Activated CD4-positive, alpha-beta memory T cell treated with anti-CD3 and anti-CD28 coated beads for 36 hours (primary cell): ENCODE measurements at regions not wholly inside any gene's neighbourhood (a gene's known extent, or its start where the extent isn't known, plus 50 kb on each side); places are given as distances from the start of the nearest gene placed in this dataset.

Source experiments
- CTCF ChIA-PET: fragments of 350-600 bp; sonication (Branson Sonifier 250); formaldehyde crosslinking; loops from one replicate; lab custom pipeline; 2021; ENCODE audit warnings: antibody characterized with exemption, inconsistent platforms; lab: Charles Lee
- POLR2A ChIA-PET: fragments of 350-600 bp; sonication (Branson Sonifier 250); formaldehyde crosslinking; loops from one replicate; lab custom pipeline; 2021; ENCODE audit warnings: antibody characterized with exemption; lab: Charles Lee
- DNase-seq: peaks from one replicate; pipeline ENCODE4 v3.0.0-alpha.2; 2020
- H3K27ac Mint-ChIP-seq: one replicate; pipeline ENCODE4 v1.8.0; 2021; ENCODE audit warnings: mixed read lengths
- H3K27me3 Mint-ChIP-seq: one replicate; pipeline ENCODE4 v1.8.0; 2021; ENCODE audit warnings: mixed read lengths
- H3K36me3 Mint-ChIP-seq: one replicate; pipeline ENCODE4 v1.8.0; 2021; ENCODE audit warnings: mixed read lengths
- H3K4me1 Mint-ChIP-seq: one replicate; pipeline ENCODE4 v1.8.0; 2021; ENCODE audit warnings: low read depth, mixed read lengths
- H3K4me3 Mint-ChIP-seq: one replicate; pipeline ENCODE4 v1.8.0; 2021; ENCODE audit warnings: mild to moderate bottlenecking, mixed read lengths
- H3K9me3 Mint-ChIP-seq: one replicate; pipeline ENCODE4 v1.8.0; 2021; ENCODE audit warnings: mixed read lengths
- intact Hi-C: fragments of 100-400 bp; cut with micrococcal nuclease; formaldehyde crosslinking; loops from one replicate; pipeline ENCODE4 v1.15.1; 2023

DNA sequence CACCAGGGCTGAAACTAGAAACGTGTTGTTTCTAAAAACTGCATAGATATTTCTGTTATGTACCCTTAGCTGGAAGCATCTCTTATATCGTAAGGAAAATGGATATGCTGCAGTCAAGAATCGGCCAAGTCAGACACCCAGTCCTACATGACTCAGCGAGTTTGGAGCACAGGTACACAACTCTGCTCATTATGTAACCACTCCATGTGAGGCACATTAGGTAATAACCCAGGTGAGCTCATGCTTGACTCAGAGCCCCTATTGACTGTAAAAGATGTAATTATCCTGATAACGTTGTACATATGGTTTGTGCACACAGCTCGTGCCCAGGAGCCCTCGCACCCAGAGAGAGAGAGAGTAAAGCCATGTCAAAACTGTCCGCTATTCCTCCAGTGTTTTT lies 593.7 kb upstream of the ACO1 start:
- no peaks in the 10 kb centered on the region for H3K27me3 Mint-ChIP-seq
- DNase-seq = no peak
- H3K36me3 Mint-ChIP-seq = no peaks in the 10 kb centered on the region
- H3K9me3 Mint-ChIP-seq = peaks cover 2% of the 10 kb centered on the region
- peaks cover 2% of the 10 kb centered on the region for H3K4me1 Mint-ChIP-seq
- intact Hi-C loops = no loop called here
- ChIA-PET POLR2A (no interaction called here), CTCF (no interaction called here)
- no peak overlapping the region for H3K27ac Mint-ChIP-seq
- H3K4me3 Mint-ChIP-seq = no peak overlapping the region

DNA sequence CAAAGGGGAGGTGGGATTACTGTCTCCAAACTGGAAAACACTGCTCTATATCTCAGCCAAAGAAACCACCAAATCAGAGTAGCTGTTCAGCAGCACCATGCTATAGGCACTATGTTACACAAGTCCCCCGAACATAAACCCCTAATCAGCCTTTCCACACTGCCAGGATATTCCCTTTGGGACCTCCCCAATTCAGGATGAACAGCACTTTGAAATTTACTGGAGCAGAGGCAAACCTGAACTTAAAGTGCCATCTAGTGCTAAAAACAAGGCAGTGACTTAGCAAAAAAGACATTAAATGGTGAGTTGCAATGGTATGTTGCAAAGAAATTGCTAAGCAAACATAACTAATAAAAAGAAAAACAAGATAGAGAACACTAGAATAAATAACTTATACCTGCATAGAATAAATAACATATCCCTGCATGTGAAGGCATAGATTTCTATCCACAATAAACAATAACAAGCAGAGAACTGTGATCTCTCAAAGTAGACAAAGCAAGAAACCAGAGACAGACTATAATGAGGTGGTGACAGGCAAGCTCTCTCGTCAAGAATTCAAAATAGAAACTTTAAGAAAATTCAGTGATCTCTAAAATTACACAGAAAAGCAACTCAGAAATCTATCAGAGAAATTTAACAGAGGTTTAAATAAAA lies 584.4 kb upstream of the ACO1 start:
- intact Hi-C loops = loop anchor here (1.0 to 10.0 kb wide), 2 partner anchors 545 to 680 kb away; no protein-coding TSS in a partner anchor
- CTCF ChIA-PET = interaction anchor here (1.0 to 1.6 kb wide), 2 partner anchors 12 to 681 kb away, joined by 3 to 12 read pairs; no protein-coding TSS in a partner anchor
- no peak for DNase-seq
- Mint-ChIP-seq H3K4me1 (peaks cover 14% of the 10 kb centered on the region), H3K9me3 (no peaks in the 10 kb centered on the region), H3K4me3 (no peak overlapping the region), H3K36me3 (no peaks in the 10 kb centered on the region), H3K27me3 (no peaks in the 10 kb centered on the region), H3K27ac (no peak overlapping the region)
- POLR2A ChIA-PET = no interaction called here

- H3K27me3 Mint-ChIP-seq = peaks cover 19% of the 10 kb centered on the region
- intact Hi-C loops = loop anchor here (10.0 kb wide), 1 partner anchor 537 kb away; no protein-coding TSS in a partner anchor
- no peaks in the 10 kb centered on the region for H3K36me3 Mint-ChIP-seq
- H3K4me3 Mint-ChIP-seq = no peak overlapping the region
- H3K4me1 Mint-ChIP-seq = no peaks in the 10 kb centered on the region
- no peak for DNase-seq
- CTCF ChIA-PET = no interaction called here
- H3K27ac Mint-ChIP-seq = no peak overlapping the region
- H3K9me3 Mint-ChIP-seq = no peaks in the 10 kb centered on the region
- POLR2A ChIA-PET = no interaction called here
Observed at GRCh38 chr9:31807574-31808256, 576.7 kb upstream of the ACO1 start.

DNA sequence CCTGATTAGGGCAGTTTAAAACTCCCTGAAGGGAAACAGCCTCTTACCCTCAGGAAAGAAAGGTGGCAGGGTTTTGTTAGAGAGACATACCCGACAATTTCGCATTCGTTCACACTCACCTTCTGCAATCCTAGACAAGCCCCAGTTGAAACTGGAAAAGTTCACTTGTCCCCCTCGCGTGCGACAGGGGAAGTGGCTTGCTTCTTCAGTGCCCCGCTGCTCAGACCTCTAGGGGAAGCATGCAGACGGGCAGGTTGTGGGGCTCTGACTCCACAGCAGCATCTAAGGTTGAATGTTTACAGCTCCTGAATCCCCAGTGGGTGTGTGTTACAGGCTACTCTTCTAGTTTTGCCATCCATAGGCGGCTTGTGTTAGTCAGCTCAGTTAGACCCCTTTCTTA lies 575.7 kb upstream of the ACO1 start:
- POLR2A ChIA-PET = no interaction called here
- intact Hi-C loops = loop anchor here (10.0 kb wide), 1 partner anchor 536 kb away; no protein-coding TSS in a partner anchor
- CTCF ChIA-PET = no interaction called here
- DNase-seq = no peak
- peaks cover 19% of the 10 kb centered on the region for H3K27me3 Mint-ChIP-seq
- no peaks in the 10 kb centered on the region for H3K9me3 Mint-ChIP-seq
- no peaks in the 10 kb centered on the region for H3K36me3 Mint-ChIP-seq
- no peak overlapping the region for H3K27ac Mint-ChIP-seq
- H3K4me1 Mint-ChIP-seq = no peaks in the 10 kb centered on the region
- no peak overlapping the region for H3K4me3 Mint-ChIP-seq

DNA sequence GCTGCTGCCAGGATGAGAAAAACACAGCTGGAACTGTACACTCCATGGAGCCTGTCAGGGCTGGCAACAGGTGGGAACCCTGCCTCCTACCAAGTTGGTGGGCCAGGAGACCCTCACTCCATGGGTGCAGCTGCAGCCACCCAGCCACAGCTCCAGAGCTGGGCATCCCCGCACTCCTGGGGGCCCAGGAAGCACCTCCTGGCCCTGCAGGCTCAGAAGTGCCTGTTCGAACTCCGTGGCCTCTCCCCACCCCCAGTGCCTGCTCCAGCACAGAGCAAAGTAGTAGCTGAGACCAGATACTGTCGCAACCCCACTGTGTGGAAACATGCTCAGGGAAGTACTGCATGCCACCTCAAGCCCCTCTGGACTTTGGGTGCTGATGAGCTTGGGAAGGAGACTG lies 564.0 kb upstream of the ACO1 start:
- Mint-ChIP-seq H3K27me3 (peaks cover 6% of the 10 kb centered on the region), H3K36me3 (no peaks in the 10 kb centered on the region), H3K9me3 (no peaks in the 10 kb centered on the region), H3K4me1 (no peaks in the 10 kb centered on the region), H3K27ac (no peak overlapping the region), H3K4me3 (no peak overlapping the region)
- CTCF ChIA-PET = no interaction called here
- intact Hi-C loops = no loop called here
- DNase-seq = no peak
- POLR2A ChIA-PET = no interaction called here

- H3K36me3 Mint-ChIP-seq = no peaks in the 10 kb centered on the region
- H3K9me3 Mint-ChIP-seq = no peaks in the 10 kb centered on the region
- no peak for DNase-seq
- intact Hi-C loops = no loop called here
- H3K4me1 Mint-ChIP-seq = no peaks in the 10 kb centered on the region
- ChIA-PET POLR2A (no interaction called here), CTCF (no interaction called here)
- no peak overlapping the region for H3K4me3 Mint-ChIP-seq
- H3K27me3 Mint-ChIP-seq = peaks cover 6% of the 10 kb centered on the region
- H3K27ac Mint-ChIP-seq = no peak overlapping the region
Observed at GRCh38 chr9:31821583-31821982, 562.9 kb upstream of the ACO1 start.

GRCh38 chr9:31823365-31823764 lies 561.1 kb upstream of the ACO1 start:
- intact Hi-C loops = no loop called here
- Mint-ChIP-seq H3K27ac (no peak overlapping the region), H3K36me3 (no peaks in the 10 kb centered on the region), H3K4me1 (no peaks in the 10 kb centered on the region), H3K4me3 (no peak overlapping the region), H3K27me3 (peaks cover 6% of the 10 kb centered on the region), H3K9me3 (no peaks in the 10 kb centered on the region)
- CTCF ChIA-PET = no interaction called here
- POLR2A ChIA-PET = no interaction called here
- no peak for DNase-seq

GRCh38 chr9:31824860-31825259 lies 559.6 kb upstream of the ACO1 start:
- H3K27me3 Mint-ChIP-seq = peaks cover 6% of the 10 kb centered on the region
- intact Hi-C loops = no loop called here
- H3K4me3 Mint-ChIP-seq = no peak overlapping the region
- ChIA-PET CTCF (no interaction called here), POLR2A (no interaction called here)
- no peak for DNase-seq
- no peak overlapping the region for H3K27ac Mint-ChIP-seq
- H3K36me3 Mint-ChIP-seq = no peaks in the 10 kb centered on the region
- no peaks in the 10 kb centered on the region for H3K4me1 Mint-ChIP-seq
- no peaks in the 10 kb centered on the region for H3K9me3 Mint-ChIP-seq

DNA sequence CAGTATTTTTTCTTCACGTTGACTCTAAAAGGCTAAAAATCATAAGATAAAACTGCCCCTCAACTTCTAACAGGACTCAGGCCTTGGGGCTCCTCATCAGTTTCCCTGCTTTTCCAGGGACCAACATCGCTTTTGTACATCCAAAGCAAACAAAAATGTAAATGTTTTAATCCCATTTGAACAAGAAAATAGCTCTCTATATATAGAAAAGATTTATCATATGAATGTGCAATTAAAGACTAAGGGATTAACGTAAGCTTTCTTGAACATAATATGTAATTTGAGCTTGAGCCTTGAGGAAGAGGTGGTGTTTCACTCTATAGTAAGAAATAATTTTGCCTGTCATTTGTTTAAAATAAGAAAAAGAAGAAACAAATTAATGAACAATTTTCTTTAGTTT lies 547.2 kb upstream of the ACO1 start:
- no peak for DNase-seq
- CTCF ChIA-PET = no interaction called here
- intact Hi-C loops = no loop called here
- H3K4me1 Mint-ChIP-seq = no peaks in the 10 kb centered on the region
- no peaks in the 10 kb centered on the region for H3K36me3 Mint-ChIP-seq
- no peak overlapping the region for H3K27ac Mint-ChIP-seq
- no peaks in the 10 kb centered on the region for H3K9me3 Mint-ChIP-seq
- no peaks in the 10 kb centered on the region for H3K27me3 Mint-ChIP-seq
- H3K4me3 Mint-ChIP-seq = no peak overlapping the region
- POLR2A ChIA-PET = no interaction called here

DNA sequence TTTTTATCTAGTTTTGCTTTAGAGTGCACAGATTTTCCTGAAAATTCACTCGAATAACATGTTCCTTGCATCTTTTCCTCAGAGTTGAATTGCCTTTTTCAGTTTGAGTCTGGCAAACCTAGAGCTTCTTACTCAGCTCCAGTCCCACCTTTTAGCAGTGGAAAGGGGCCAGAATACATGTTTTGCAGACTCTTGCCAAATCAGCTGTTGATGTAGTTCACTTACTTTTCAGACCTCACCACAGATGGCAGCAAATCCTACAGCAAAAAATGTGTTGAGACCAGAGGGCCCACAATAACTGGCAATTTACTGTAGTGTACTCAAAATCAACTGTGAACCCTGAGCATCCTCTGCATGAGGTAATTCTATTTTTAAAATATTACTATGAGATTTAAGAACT lies 545.2 kb upstream of the ACO1 start:
- H3K9me3 Mint-ChIP-seq = no peaks in the 10 kb centered on the region

DNA sequence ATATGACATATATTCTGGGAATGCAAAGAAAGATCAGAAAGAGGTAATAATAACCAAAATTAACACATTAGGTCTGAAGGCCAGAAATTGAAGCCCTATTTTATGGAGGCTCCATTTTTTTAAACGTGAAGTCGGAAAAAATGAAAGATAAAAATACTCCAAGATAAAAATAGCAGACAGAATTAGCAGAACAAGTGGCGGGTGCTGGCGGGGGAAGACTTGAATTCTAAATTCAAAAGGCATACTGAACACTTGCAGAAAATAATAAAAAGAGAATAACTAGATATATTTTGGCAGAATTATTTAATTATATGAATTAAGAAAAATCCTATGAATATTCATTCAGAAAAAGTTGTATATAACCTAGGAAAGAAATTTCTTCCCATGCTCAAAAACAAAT lies 543.7 kb upstream of the ACO1 start:
- Mint-ChIP-seq H3K27me3 (no peaks in the 10 kb centered on the region), H3K9me3 (no peaks in the 10 kb centered on the region)
- POLR2A ChIA-PET = no interaction called here

More for the DNA sequence above, 545.2 kb upstream of the ACO1 start:
- CTCF ChIA-PET = no interaction called here
- Mint-ChIP-seq H3K36me3 (no peaks in the 10 kb centered on the region), H3K27ac (no peak overlapping the region), H3K27me3 (no peaks in the 10 kb centered on the region), H3K4me3 (no peak overlapping the region), H3K4me1 (no peaks in the 10 kb centered on the region)
- DNase-seq = no peak
- intact Hi-C loops = no loop called here
- POLR2A ChIA-PET = no interaction called here

GRCh38 chr9:31847963-31848362 lies 536.5 kb upstream of the ACO1 start:
- CTCF ChIA-PET = no interaction called here
- Mint-ChIP-seq H3K27me3 (peaks cover 2% of the 10 kb centered on the region), H3K4me3 (no peak overlapping the region), H3K4me1 (no peaks in the 10 kb centered on the region), H3K9me3 (no peaks in the 10 kb centered on the region), H3K36me3 (no peaks in the 10 kb centered on the region), H3K27ac (no peak overlapping the region)
- no peak for DNase-seq
- POLR2A ChIA-PET = no interaction called here
- intact Hi-C loops = no loop called here

More for the DNA sequence above, 543.7 kb upstream of the ACO1 start:
- H3K4me3 Mint-ChIP-seq = no peak overlapping the region
- H3K4me1 Mint-ChIP-seq = no peaks in the 10 kb centered on the region
- H3K36me3 Mint-ChIP-seq = no peaks in the 10 kb centered on the region
- DNase-seq = no peak
- no peak overlapping the region for H3K27ac Mint-ChIP-seq
- CTCF ChIA-PET = no interaction called here
- intact Hi-C loops = no loop called here
